Activated T-cell treated with anti-CD3 and anti-CD28 coated beads, Interleukin-2, amount 50 U/mL, for 72 hours (primary cell): ENCODE measurements at regions not wholly inside any gene's neighbourhood (a gene's known extent, or its start where the extent isn't known, plus 50 kb on each side); places are given as distances from the start of the nearest gene placed in this dataset.

Source experiments
- ATAC-seq, 2 donors: fragments of 150-1000 bp; cut with Tn5 transposase; replicated peaks in 1 of 2; 2 replicates each; pipeline ENCODE4 v1.10.0; 2021; ENCODE audit warnings: moderate library complexity in 2 of 2, mild to moderate bottlenecking in 1 of 2
- DNase-seq, 2 donors: peaks; one replicate each; pipeline ENCODE4 v3.0.0; 2021 to 2022; ENCODE audit warnings: mixed read lengths in 1 of 2
- H3K27ac Mint-ChIP-seq: one replicate; pipeline ENCODE4 v1.8.0; 2022; ENCODE audit warnings: mild to moderate bottlenecking, moderate library complexity, mixed read lengths
- H3K27me3 Mint-ChIP-seq: one replicate; pipeline ENCODE4 v1.8.0; 2022; ENCODE audit warnings: low read depth, mixed read lengths
- H3K36me3 Mint-ChIP-seq, 2 donors: one replicate each; pipeline ENCODE4 v1.8.0; 2022; ENCODE audit warnings: mixed read lengths in 2 of 2, mild to moderate bottlenecking in 1 of 2; ENCODE audit not compliant: insufficient read depth in 2 of 2
- H3K4me1 Mint-ChIP-seq: one replicate; pipeline ENCODE4 v1.8.0; 2022; ENCODE audit warnings: low read depth, mixed read lengths
- H3K4me3 Mint-ChIP-seq, 2 donors: one replicate each; pipeline ENCODE4 v1.8.0; 2022; ENCODE audit warnings: mild to moderate bottlenecking in 2 of 2, mixed read lengths in 2 of 2, moderate library complexity in 2 of 2
- H3K9me3 Mint-ChIP-seq, 2 donors: one replicate each; pipeline ENCODE4 v1.8.0; 2022; ENCODE audit warnings: mixed read lengths in 2 of 2

- Mint-ChIP-seq H3K9me3 (peaks cover 6 to 7% of the 10 kb centered on the region in 2 donors), H3K4me1 (no peaks in the 10 kb centered on the region), H3K36me3 (peaks cover 0 to 2% of the 10 kb centered on the region in 2 donors), H3K4me3 (no peak overlapping the region), H3K27ac (no peak overlapping the region), H3K27me3 (no peaks in the 10 kb centered on the region)
- no peak for ATAC-seq
- DNase-seq = no peak
Measured at GRCh38 chr14:86884498-86884897, 1108.5 kb downstream of the GALC start.

DNA sequence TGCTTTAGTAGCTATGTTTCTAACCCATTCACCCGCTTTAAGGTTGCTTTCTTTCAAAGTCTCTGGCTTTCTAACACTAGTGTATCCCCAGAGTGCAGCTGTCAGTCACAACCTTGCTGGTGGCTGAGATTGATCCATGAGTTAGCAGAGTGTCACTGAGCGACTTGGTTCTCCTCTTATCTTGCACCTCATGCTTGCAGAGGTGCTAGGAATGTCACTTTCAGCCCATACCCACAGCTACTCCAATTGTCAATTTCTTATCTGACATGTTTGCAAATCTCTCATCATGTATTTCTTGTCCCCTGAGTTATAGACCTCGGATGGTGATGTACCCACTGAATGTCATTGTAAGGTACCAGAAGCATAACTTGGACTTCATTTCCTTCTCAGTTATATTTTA is 1110.2 kb downstream of the GALC start:
- ATAC-seq (no peak), DNase-seq (no peak)
- Mint-ChIP-seq H3K4me1 (no peaks in the 10 kb centered on the region), H3K4me3 (no peak overlapping the region), H3K9me3 (peaks cover 4 to 6% of the 10 kb centered on the region in 2 donors), H3K27ac (no peak overlapping the region), H3K27me3 (no peaks in the 10 kb centered on the region), H3K36me3 (peaks cover 0 to 2% of the 10 kb centered on the region in 2 donors)

DNA sequence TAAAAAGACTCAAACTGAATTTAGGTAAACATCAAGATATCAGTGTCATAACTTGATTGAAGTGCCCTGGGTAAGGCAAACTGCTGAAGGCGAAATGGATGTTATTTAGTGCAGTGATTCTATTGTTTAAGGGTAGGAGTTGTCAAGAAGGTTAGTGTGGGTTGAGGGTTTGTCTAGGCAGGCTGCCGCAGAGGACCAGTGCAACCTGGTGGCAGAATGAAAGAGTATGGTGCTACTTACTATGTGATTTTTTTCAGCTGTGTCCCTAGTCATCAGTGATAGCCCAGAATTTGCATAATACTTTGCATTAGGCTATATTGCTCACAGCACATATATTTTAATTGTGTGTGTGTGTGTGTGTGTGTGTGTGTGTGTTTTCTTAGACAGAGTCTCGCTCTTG is 1127.0 kb downstream of the GALC start:
- Mint-ChIP-seq H3K27ac (no peak overlapping the region), H3K9me3 (peaks cover 4 to 5% of the 10 kb centered on the region in 2 donors)
- no peak for ATAC-seq

DNA sequence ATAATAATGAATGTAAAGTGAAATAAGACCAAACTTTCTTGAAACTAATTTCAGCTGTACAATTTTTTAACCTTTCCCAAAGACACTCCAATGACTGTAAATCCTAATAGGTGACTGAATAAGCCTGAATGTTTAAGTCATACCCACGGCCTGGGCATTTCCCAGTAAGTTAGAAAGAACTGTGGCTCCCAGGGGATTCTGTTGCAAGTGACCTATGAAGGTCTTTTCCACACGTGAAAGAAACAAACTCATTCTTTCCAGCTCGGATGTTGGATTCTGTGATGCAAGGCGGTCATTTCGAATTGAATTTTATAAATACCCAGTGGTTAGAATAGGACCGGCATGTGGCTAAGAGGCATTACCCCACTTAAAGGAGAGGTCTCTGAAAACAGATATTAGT is 1134.4 kb downstream of the GALC start:
- no peaks in the 10 kb centered on the region for H3K27me3 Mint-ChIP-seq
- ATAC-seq (no peak), DNase-seq (no peak)
- H3K4me1 Mint-ChIP-seq = no peaks in the 10 kb centered on the region
- H3K27ac Mint-ChIP-seq = no peak overlapping the region
- no peaks in the 10 kb centered on the region for H3K36me3 Mint-ChIP-seq
- H3K9me3 Mint-ChIP-seq = peaks cover 1 to 7% of the 10 kb centered on the region in 2 donors
- no peak overlapping the region for H3K4me3 Mint-ChIP-seq

More for the DNA sequence above, 1127.0 kb downstream of the GALC start:
- Mint-ChIP-seq H3K4me1 (no peaks in the 10 kb centered on the region), H3K4me3 (no peak overlapping the region), H3K36me3 (no peaks in the 10 kb centered on the region), H3K27me3 (no peaks in the 10 kb centered on the region)
- DNase-seq = no peak

- no peaks in the 10 kb centered on the region for H3K4me1 Mint-ChIP-seq
- H3K27ac Mint-ChIP-seq = no peak overlapping the region
- no peak for DNase-seq
- no peak overlapping the region for H3K4me3 Mint-ChIP-seq
- ATAC-seq = no peak
- peaks cover 1 to 8% of the 10 kb centered on the region in 2 donors for H3K9me3 Mint-ChIP-seq
- H3K36me3 Mint-ChIP-seq = no peaks in the 10 kb centered on the region
- no peaks in the 10 kb centered on the region for H3K27me3 Mint-ChIP-seq
Measured at GRCh38 chr14:86858031-86858430, 1135.0 kb downstream of the GALC start.

DNA sequence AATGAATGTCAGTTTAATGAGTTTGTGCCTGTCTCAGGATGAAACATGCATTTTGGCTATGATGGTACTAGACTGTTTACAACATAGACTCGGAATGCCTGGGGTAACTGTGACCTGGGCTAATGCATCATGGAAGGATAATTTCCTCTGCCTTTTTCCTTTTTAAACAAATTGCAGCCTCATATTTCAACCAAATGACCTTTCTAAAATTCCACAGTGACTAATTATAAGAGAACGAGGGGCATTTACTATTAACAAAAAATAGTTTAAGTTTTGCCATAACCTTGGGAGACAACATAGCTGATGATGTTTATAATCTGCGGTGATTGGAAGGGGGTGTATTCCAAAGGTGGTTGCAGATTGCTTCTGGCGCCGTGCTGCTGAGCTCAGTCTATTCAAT is 1140.5 kb downstream of the GALC start:
- Mint-ChIP-seq H3K4me3 (no peak overlapping the region), H3K4me1 (no peaks in the 10 kb centered on the region), H3K36me3 (no peaks in the 10 kb centered on the region), H3K27ac (no peak overlapping the region), H3K27me3 (no peaks in the 10 kb centered on the region), H3K9me3 (peaks cover 6 to 7% of the 10 kb centered on the region in 2 donors)
- no peak for DNase-seq
- no peak for ATAC-seq

- Mint-ChIP-seq H3K36me3 (no peaks in the 10 kb centered on the region), H3K27me3 (no peaks in the 10 kb centered on the region), H3K27ac (no peak overlapping the region), H3K9me3 (peaks cover 6 to 9% of the 10 kb centered on the region in 2 donors), H3K4me3 (no peak overlapping the region), H3K4me1 (no peaks in the 10 kb centered on the region)
- DNase-seq (no peak), ATAC-seq (no peak)
Measured at GRCh38 chr14:86847140-86847539, 1145.8 kb downstream of the GALC start.

GRCh38 chr14:86838363-86838762 is 1154.6 kb downstream of the GALC start:
- peak in 1 of 2 donors; percentile 39 for ATAC-seq
- Mint-ChIP-seq H3K36me3 (no peaks in the 10 kb centered on the region), H3K27ac (no peak overlapping the region), H3K9me3 (peaks cover 0 to 4% of the 10 kb centered on the region in 2 donors), H3K4me1 (no peaks in the 10 kb centered on the region), H3K4me3 (no peak overlapping the region), H3K27me3 (no peaks in the 10 kb centered on the region)
- DNase-seq = peak in 1 of 2 donors; percentile 1

DNA sequence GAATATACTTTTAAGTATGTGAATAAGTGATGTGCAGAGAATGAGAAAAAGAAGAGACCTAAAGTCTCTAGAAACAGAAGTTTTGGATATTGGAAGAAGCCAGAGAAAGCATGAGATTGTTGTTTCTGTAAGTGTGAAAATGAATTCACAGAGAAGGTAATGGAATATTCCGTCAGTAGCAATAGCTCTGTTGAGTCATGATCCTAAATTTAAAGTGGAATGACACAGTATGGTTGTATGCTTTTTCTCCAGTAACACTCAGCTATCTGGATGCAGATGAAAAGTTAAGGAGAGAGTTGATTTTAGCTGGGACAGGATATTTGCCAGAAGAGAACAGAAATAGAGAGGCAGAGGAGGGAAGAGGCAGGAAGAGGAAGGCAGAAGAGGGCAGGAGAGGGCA is 1166.3 kb downstream of the GALC start:
- Mint-ChIP-seq H3K27ac (no peak overlapping the region), H3K36me3 (peaks cover 0 to 2% of the 10 kb centered on the region in 2 donors), H3K27me3 (no peaks in the 10 kb centered on the region), H3K4me1 (no peaks in the 10 kb centered on the region), H3K4me3 (no peak overlapping the region), H3K9me3 (peaks cover 1 to 10% of the 10 kb centered on the region in 2 donors)
- DNase-seq (no peak), ATAC-seq (no peak)

GRCh38 chr14:86824167-86824566 is 1168.8 kb downstream of the GALC start:
- DNase-seq = no peak
- peaks cover 1 to 9% of the 10 kb centered on the region in 2 donors for H3K9me3 Mint-ChIP-seq
- no peaks in the 10 kb centered on the region for H3K27me3 Mint-ChIP-seq
- H3K27ac Mint-ChIP-seq = no peak overlapping the region
- ATAC-seq = no peak
- H3K36me3 Mint-ChIP-seq = peaks cover 0 to 2% of the 10 kb centered on the region in 2 donors
- no peak overlapping the region for H3K4me3 Mint-ChIP-seq
- no peaks in the 10 kb centered on the region for H3K4me1 Mint-ChIP-seq

- no peaks in the 10 kb centered on the region for H3K27me3 Mint-ChIP-seq
- peaks cover 0 to 2% of the 10 kb centered on the region in 2 donors for H3K36me3 Mint-ChIP-seq
- no peaks in the 10 kb centered on the region for H3K4me1 Mint-ChIP-seq
- no peak overlapping the region for H3K27ac Mint-ChIP-seq
- ATAC-seq (no peak), DNase-seq (no peak)
- H3K4me3 Mint-ChIP-seq = no peak overlapping the region
- peaks cover 1 to 9% of the 10 kb centered on the region in 2 donors for H3K9me3 Mint-ChIP-seq
Measured at GRCh38 chr14:86823581-86823980, 1169.4 kb downstream of the GALC start.

GRCh38 chr14:86815341-86815740 is 1177.6 kb downstream of the GALC start:
- Mint-ChIP-seq H3K4me3 (no peak overlapping the region), H3K9me3 (peaks cover 17 to 23% of the 10 kb centered on the region in 2 donors)

DNA sequence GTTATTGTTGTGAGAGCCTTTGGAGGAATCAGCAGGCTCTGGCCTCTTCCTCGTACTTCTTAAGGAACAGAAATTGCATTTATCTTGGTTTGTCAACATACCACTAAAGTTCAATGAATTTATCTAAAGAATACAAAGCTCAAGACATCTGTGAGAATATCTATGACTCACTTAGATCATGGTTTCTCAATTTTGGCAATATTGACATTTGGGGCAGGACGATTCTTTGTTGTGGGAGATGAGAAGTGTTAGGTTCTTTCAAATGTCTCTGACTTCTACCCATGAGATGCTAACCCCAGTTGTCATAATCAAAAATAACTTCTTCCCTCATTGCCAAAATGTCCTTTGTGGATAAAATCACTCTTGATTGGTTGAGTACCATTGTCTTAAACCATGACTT is 1190.3 kb downstream of the GALC start:
- no peak overlapping the region for H3K4me3 Mint-ChIP-seq
- H3K4me1 Mint-ChIP-seq = no peaks in the 10 kb centered on the region
- H3K27me3 Mint-ChIP-seq = no peaks in the 10 kb centered on the region
- no peak for DNase-seq
- H3K9me3 Mint-ChIP-seq = peaks cover 5 to 8% of the 10 kb centered on the region in 2 donors
- H3K36me3 Mint-ChIP-seq = no peaks in the 10 kb centered on the region
- no peak overlapping the region for H3K27ac Mint-ChIP-seq
- ATAC-seq = no peak

More at GRCh38 chr14:86815341-86815740, 1177.6 kb downstream of the GALC start:
- ATAC-seq (no peak), DNase-seq (no peak)
- no peaks in the 10 kb centered on the region for H3K27me3 Mint-ChIP-seq
- no peaks in the 10 kb centered on the region for H3K4me1 Mint-ChIP-seq
- H3K27ac Mint-ChIP-seq = no peak overlapping the region
- peaks cover 1 to 2% of the 10 kb centered on the region in 2 donors for H3K36me3 Mint-ChIP-seq

DNA sequence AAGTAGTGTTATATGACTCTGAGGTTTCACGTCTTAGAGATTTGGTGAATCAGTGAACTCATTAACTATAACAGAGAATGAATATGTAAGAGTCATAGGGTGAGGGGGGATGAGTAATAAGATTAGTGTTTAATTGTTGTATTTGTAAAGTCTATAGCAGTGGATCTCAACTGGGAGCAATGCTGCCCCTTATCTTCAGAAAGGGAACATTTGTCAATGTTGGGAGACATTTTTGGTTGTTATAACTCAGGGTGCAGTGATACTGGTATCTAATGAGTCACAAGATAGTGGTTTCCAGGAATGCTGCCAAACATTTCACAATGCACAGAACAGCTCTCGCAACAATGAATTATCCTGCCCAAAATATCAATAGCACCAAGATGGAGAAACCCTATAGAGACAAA is 1193.7 kb downstream of the GALC start:
- no peaks in the 10 kb centered on the region for H3K4me1 Mint-ChIP-seq
- no peaks in the 10 kb centered on the region for H3K27me3 Mint-ChIP-seq
- H3K4me3 Mint-ChIP-seq = no peak overlapping the region
- peaks cover 5 to 8% of the 10 kb centered on the region in 2 donors for H3K9me3 Mint-ChIP-seq
- H3K36me3 Mint-ChIP-seq = no peaks in the 10 kb centered on the region
- no peak for DNase-seq
- no peak for ATAC-seq
- H3K27ac Mint-ChIP-seq = no peak overlapping the region
